ENCODE measurements at regions not wholly inside any gene's neighbourhood (a gene's known extent, or its start where the extent isn't known, plus 50 kb on each side); places are given as distances from the start of the nearest gene placed in this dataset.

DNA sequence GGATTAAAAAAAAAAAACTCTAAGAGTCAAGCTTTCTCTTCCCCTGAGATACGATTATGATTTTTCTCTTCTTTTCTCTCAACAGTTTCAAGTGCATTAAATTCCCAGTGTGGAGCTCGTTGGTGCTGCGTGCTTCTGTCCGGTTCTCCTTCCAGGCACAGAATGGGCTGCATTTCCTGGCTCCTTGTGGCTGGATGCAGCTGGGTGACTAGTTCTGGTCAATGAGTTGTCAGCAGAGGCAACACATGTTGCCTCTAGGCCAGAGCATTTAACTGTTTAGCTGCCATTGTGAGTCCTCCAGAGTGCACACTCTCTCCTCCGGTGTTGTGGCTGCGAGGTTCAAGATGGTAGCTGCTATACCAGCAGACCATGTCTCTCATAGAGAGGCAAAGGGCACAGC lies 312.9 kb downstream of the RRAGC start:
- no peak for TF ChIP-seq ZNF274 (IDR thresholded peaks at IDR 0.05; ENCODE audit: low read depth, low read length)
- H3K4me3 ChIP-seq (ENCODE audit: low read length): no peak overlapping the region

DNA sequence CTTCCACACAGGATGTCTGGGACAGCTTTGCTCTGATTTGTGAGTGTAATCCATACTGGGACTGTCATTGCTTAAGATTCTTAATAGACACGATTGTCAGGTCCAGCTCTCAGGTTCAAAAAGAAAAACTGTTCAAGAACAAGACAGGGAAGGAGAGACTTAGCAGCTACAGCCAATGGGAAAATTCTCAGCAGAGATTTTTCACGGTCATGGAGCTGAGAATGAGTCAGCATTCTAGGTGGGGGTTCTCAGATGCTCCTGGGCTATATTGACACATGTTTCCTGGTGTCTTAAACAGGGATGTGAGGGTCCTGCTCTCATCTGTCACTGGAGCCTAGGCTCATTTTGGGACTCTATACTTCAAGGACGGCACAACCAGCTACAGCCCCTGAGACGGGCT lies 318.3 kb downstream of the RRAGC start:
- TF ChIP-seq ZNF274 (IDR thresholded peaks at IDR 0.05; ENCODE audit: low read depth, low read length): no peak
- H3K4me3 ChIP-seq (ENCODE audit: low read length): no peak overlapping the region

DNA sequence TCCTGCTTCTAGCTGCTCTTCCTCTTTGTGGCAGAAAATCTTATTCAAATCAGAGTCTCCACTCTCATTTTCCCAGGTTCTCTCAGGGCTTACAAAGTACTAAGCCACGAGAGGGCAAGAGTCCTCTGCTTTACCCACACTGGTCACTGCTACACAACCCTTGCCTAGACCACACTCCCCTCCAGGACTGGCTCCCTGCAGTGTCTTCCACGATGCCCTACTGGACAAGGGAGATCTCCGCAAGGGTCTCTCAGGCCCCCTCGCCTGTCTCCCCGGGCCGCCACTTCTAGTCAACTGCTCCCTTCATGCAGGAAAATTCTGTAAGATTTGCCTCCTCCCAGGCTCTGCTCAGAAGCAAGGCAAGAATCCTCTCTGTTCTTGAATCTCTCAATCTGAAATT lies 319.6 kb downstream of the RRAGC start:
- H3K4me3 ChIP-seq (ENCODE audit: low read length): no peak overlapping the region
- TF ChIP-seq ZNF274 (IDR thresholded peaks at IDR 0.05; ENCODE audit: low read depth, low read length): no peak

DNA sequence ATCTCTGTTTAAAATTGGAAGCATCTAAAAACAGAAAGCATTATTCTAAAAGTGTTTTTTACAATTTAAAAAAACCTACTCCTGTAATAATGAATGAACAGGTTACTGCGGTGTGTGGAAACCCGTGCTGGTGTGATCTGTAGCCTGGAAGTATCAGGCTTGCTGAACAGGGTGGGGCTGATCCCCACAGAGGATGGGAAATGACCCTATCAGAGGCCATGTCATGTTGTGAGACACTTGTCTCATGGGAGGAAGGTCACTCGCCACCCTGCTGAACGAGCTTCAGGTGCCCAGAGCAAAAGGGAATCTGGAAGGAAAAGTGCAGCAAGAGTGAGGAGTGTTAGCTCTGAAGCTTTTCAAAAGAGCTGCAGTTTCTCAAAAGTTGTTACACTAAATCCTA lies 320.7 kb downstream of the RRAGC start:
- TF ChIP-seq ZNF274 (IDR thresholded peaks at IDR 0.05; ENCODE audit: low read depth, low read length): no peak
- no peak overlapping the region for H3K4me3 ChIP-seq (ENCODE audit: low read length)

DNA sequence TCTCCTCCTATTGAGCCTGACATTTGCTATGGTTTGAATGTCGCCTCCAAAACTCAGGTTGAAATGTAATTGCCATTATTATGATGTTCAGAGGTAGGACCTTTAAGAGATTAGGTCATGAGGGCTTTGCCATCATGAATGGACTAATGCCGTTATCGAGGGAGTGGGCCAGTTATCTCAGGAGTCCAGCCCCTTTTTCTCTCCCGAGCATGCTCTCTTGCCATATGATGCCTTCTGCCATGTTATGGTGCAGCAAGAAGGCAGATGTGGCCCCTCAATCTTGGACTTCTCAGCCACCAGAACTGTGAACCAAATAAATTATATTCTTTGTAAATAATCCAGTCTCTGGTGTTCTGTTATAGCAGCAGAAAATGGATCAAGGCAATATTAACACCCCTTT lies 323.5 kb downstream of the RRAGC start:
- no peak overlapping the region for H3K4me3 ChIP-seq (ENCODE audit: low read length)
- TF ChIP-seq ZNF274 (IDR thresholded peaks at IDR 0.05; ENCODE audit: low read depth, low read length): no peak

GRCh38 chr1:38534473-38534823 lies 325.1 kb downstream of the RRAGC start:
- TF ChIP-seq ZNF274 (IDR thresholded peaks at IDR 0.05; ENCODE audit: low read depth, low read length): no peak
- no peak overlapping the region for H3K4me3 ChIP-seq (ENCODE audit: low read length)

DNA sequence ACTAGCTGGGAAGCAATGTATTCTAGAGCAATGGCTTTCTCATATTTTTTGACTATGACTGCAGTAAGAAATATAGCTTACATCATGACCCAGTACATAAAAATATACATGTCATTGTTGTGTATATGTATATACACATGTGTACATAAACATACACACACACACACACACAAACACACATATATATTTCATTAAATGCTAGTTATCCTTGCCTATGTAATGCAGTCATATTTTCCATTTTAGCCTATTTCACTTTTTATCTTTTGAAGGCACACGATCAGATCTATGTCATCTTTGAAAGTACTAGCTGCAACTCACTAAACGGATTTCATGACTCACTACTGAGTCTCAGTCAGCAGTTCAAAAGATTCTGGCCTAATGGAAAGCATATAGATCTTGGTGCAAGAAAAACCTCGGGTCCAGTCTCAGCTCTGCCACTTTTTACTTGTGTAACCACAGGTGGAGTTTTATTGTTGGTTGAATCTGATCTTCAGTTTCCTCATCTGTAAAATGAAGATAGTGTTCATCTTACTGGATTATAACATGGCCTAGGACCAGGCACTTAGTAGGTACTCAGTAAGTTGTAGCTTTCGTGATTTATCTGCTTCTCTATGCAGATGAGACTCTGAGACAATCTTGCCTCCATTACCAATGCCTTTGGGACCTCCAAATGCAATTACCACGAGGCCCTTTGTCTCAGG lies 325.6 kb downstream of the RRAGC start:
- TF ChIP-seq ZNF274 (IDR thresholded peaks at IDR 0.05; ENCODE audit: low read depth, low read length): no peak
- no peak overlapping the region for H3K4me3 ChIP-seq (ENCODE audit: low read length)

GRCh38 chr1:38530957-38531356 lies 328.6 kb downstream of the RRAGC start:
- TF ChIP-seq ZNF274 (IDR thresholded peaks at IDR 0.05; ENCODE audit: low read depth, low read length): no peak
- no peak overlapping the region for H3K4me3 ChIP-seq (ENCODE audit: low read length)

DNA sequence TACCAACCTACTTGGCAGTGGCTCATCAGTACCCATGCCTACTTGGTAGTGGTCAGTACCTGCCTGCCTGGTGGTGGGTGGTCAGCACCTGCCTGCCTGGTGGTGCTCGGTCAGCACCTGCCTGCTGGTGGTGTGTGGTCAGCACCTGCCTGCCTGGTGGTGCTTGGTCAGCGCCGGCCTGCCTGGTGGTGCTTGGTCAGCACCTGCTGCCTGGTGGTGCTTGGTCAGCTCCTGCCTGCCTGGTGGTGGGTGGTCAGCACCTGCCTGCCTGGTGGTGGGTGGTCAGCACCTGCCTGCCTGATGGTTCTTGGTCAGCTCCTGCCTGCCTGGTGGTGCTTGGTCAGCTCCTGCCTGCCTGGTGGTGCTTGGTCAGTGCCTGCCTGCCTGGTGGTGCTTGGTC lies 329.6 kb downstream of the RRAGC start:
- no peak overlapping the region for H3K4me3 ChIP-seq (ENCODE audit: low read length)
- no peak for TF ChIP-seq ZNF274 (IDR thresholded peaks at IDR 0.05; ENCODE audit: low read depth, low read length)

DNA sequence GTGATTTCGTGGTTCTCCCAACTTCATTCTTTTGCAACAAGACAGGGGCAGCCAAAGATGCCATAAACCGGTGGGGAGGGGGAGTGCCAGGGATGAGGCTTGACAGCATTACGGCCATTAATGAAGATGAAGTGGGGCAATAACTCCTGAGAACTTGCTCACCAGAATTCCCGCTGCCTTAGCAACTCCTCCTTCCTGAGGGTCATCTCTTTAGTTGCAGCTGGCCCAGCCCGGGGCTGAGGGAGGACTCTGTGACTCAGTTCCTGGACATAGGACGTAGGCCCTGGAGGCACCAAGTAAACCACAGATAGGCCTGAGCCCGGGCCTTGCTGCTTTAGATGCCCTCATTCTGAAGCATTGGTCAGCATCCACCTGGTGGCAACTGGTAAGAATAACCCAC lies 330.2 kb downstream of the RRAGC start:
- no peak for TF ChIP-seq ZNF274 (IDR thresholded peaks at IDR 0.05; ENCODE audit: low read depth, low read length)
- no peak overlapping the region for H3K4me3 ChIP-seq (ENCODE audit: low read length)

DNA sequence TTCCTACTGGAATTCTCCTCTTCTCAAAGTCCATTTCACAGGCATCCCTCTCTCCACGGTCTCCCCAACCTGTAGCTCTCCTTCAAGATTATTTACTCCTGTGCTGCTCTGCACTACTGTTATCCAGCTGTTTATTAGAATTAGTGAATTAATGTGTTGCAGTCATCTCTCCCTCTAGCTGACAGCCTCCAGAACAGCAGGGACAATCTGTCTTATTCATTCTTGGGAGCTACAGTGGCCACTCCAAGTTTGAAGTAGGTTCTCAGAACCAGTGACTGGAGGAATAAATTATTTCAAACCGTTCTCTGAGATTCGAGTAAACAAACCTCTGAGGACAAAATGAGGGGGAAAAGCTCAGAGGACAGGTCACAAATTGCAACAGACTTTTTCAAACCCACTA lies 330.9 kb downstream of the RRAGC start:
- TF ChIP-seq ZNF274 (IDR thresholded peaks at IDR 0.05; ENCODE audit: low read depth, low read length): no peak
- H3K4me3 ChIP-seq (ENCODE audit: low read length): no peak overlapping the region

- no peak for TF ChIP-seq ZNF274 (IDR thresholded peaks at IDR 0.05; ENCODE audit: low read depth, low read length)
- H3K4me3 ChIP-seq (ENCODE audit: low read length): peak overlapping the region; percentile 25; the same call in 1 of the 2 replicates
Measured at GRCh38 chr1:38527373-38527966, 332.1 kb downstream of the RRAGC start.

DNA sequence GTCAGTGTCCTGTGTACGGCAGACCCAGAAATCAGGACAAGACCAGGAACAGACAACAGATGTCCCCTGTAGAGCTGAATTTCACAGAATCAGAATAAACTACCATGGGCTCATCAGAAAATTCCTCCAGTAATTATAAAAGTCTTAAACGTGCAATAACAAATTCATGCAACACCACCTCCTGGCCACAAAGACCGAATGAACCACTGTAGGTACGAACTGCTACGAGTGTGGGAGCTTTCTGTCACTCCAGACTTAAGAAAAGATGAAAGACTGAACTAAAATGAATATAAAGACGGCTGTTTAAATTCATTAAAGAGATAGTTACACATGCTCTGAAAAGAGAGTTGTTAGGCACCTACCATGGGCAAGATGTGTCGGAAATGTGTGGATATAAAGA lies 333.5 kb downstream of the RRAGC start:
- TF ChIP-seq ZNF274 (IDR thresholded peaks at IDR 0.05; ENCODE audit: low read depth, low read length): no peak
- no peak overlapping the region for H3K4me3 ChIP-seq (ENCODE audit: low read length)

GRCh38 chr1:38525343-38526043 lies 334.1 kb downstream of the RRAGC start:
- H3K4me3 ChIP-seq (ENCODE audit: low read length): no peak overlapping the region
- no peak for TF ChIP-seq ZNF274 (IDR thresholded peaks at IDR 0.05; ENCODE audit: low read depth, low read length)

DNA sequence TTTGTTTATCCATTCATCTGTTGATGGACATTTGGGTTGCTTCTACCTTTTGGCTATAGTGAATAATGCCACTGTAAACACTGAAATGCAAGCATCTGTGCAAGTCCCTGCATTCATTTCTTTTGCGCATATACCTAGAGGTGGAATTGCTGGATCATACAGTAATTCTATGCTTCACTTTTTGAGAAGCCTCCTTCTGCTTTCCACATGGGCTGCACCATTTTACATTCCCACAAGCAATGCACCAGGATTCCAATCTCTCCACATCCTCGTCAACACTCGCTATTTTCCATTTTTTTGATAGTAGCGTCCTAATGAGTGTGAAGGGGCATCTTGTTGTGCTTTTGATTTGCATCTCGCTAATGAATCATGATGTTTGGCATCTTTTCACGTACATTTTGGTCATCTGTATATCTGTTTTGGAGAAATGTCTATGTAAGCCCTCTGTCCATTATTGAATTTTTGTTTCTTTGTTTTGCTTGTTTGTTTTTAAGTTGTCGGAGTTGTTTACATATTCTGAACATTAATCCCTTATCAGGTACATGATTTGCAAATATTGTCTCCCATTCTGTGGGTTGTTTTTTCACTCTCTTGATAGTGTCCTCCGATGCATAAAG lies 335.4 kb downstream of the RRAGC start:
- H3K4me3 ChIP-seq (ENCODE audit: low read length): no peak overlapping the region
- TF ChIP-seq ZNF274 (IDR thresholded peaks at IDR 0.05; ENCODE audit: low read depth, low read length): no peak

Measured in GM08714 (cell line).